Smooth muscle cell (in vitro differentiated cells): ENCODE measurements at regions not wholly inside any gene's neighbourhood (a gene's known extent, or its start where the extent isn't known, plus 50 kb on each side); places are given as distances from the start of the nearest gene placed in this dataset.
A peak's percentile ranks its signal among the peaks of the same experiment; 100 is the strongest.

Experiments used
- DNase-seq: peaks from one replicate; lab custom pipeline; 2025; ENCODE audit not compliant: unreplicated experiment; lab: John Stamatoyannopoulos, UW
- H2AFZ ChIP-seq: fragments of 200-600 bp; sonication (generic); 2 replicates; pipeline ENCODE4 v1.6.0; 2016; ENCODE audit warnings: antibody characterized with exemption, low read depth, mild to moderate bottlenecking
- H3F3A ChIP-seq: fragments of 200-600 bp; sonication (generic); 2 replicates; pipeline ENCODE4 v1.6.0; 2017; ENCODE audit warnings: antibody characterized with exemption, low read depth
- H3K27ac ChIP-seq: fragments of 200-600 bp; sonication (generic); 2 replicates; pipeline ENCODE4 v1.5.1; 2016; ENCODE audit warnings: low read depth, mild to moderate bottlenecking
- H3K27me3 ChIP-seq: fragments of 200-600 bp; sonication (generic); 2 replicates; pipeline ENCODE4 v1.6.1; 2016; ENCODE audit warnings: low read depth, mild to moderate bottlenecking
- H3K36me3 ChIP-seq: fragments of 200-600 bp; sonication (generic); 2 replicates; pipeline ENCODE4 v1.5.1; 2016; ENCODE audit warnings: low read depth
- H3K4me1 ChIP-seq: fragments of 200-600 bp; sonication (generic); 2 replicates; pipeline ENCODE4 v1.5.1; 2016; ENCODE audit warnings: low read depth
- H3K4me2 ChIP-seq: fragments of 200-600 bp; sonication (generic); 2 replicates; pipeline ENCODE4 v1.6.0; 2016; ENCODE audit warnings: mild to moderate bottlenecking
- H3K4me3 ChIP-seq: fragments of 200-600 bp; sonication (generic); 2 replicates; pipeline ENCODE4 v1.5.1; 2016; ENCODE audit warnings: mild to moderate bottlenecking
- H3K79me2 ChIP-seq: fragments of 200-600 bp; sonication (generic); 2 replicates; pipeline ENCODE4 v1.6.0; 2016; ENCODE audit warnings: low read depth, mild to moderate bottlenecking
- H3K9ac ChIP-seq: fragments of 200-600 bp; sonication (generic); 2 replicates; pipeline ENCODE4 v1.6.0; 2016; ENCODE audit warnings: low read depth
- H3K9me3 ChIP-seq: fragments of 200-600 bp; sonication (generic); replicated peaks from 2 replicates; pipeline ENCODE4 v1.5.1; 2016; ENCODE audit warnings: low read depth
- H4K20me1 ChIP-seq: fragments of 200-600 bp; sonication (generic); 2 replicates; pipeline ENCODE4 v1.6.0; 2016; ENCODE audit warnings: low read depth
- CTCF ChIP-seq: fragments of 200-600 bp; sonication (generic); IDR thresholded peaks from 2 replicates; pipeline ENCODE4 v1.5.1; 2017; ENCODE audit warnings: borderline replicate concordance, mild to moderate bottlenecking, antibody characterized with exemption; ENCODE audit not compliant: insufficient read depth, poor library complexity, severe bottlenecking
- WGBS: methylation state at CpG from one replicate; pipeline ENCODE4 v1.1.7; 2016; ENCODE audit warnings: low lambda C conversion rate; 5-methylcytosine and 5-hydroxymethylcytosine counted together

- Histone ChIP-seq H3K79me2 (no peaks in the 10 kb centered on the region), H3K4me3 (no peak overlapping the region), H3K9ac (no peak overlapping the region), H3K4me2 (no peak overlapping the region), H3K4me1 (peaks cover 17% of the 10 kb centered on the region), H3K36me3 (no peaks in the 10 kb centered on the region), H3K27ac (no peak overlapping the region), H4K20me1 (no peaks in the 10 kb centered on the region), H3K9me3 (no peaks in the 10 kb centered on the region), H3K27me3 (no peaks in the 10 kb centered on the region), H2AFZ (no peak overlapping the region), H3F3A (no peaks in the 10 kb centered on the region)
- WGBS, result 91% methylated on average over 3 of the region's 3 CpGs
- DNase-seq, result no peak
- no peak for TF ChIP-seq CTCF
Measured at GRCh38 chr6:51289041-51289440, 470.4 kb downstream of the TFAP2B start.

- Histone ChIP-seq H3K4me3 (no peak overlapping the region), H4K20me1 (no peaks in the 10 kb centered on the region), H3K36me3 (no peaks in the 10 kb centered on the region), H3K27me3 (no peaks in the 10 kb centered on the region), H3F3A (no peaks in the 10 kb centered on the region), H3K27ac (peak overlapping the region; percentile 2), H2AFZ (no peak overlapping the region), H3K4me2 (peak overlapping the region; percentile 46), H3K9ac (no peak overlapping the region), H3K79me2 (no peaks in the 10 kb centered on the region), H3K9me3 (no peaks in the 10 kb centered on the region), H3K4me1 (peaks cover 11% of the 10 kb centered on the region)
- TF ChIP-seq CTCF, result no peak
- 67% methylated on average over 1 of the region's 1 CpG for WGBS
- no peak for DNase-seq
Measured at GRCh38 chr6:51292659-51293058, 474.0 kb downstream of the TFAP2B start.

GRCh38 chr6:51299621-51300380 lies 481.1 kb downstream of the TFAP2B start:
- Histone ChIP-seq H3F3A (no peaks in the 10 kb centered on the region), H3K79me2 (no peaks in the 10 kb centered on the region), H3K4me3 (no peak overlapping the region), H3K36me3 (no peaks in the 10 kb centered on the region), H3K4me1 (no peaks in the 10 kb centered on the region), H4K20me1 (no peaks in the 10 kb centered on the region), H2AFZ (no peak overlapping the region), H3K27me3 (no peaks in the 10 kb centered on the region), H3K27ac (peak overlapping the region; percentile 63), H3K9ac (no peak overlapping the region), H3K9me3 (no peaks in the 10 kb centered on the region), H3K4me2 (peak overlapping the region; percentile 30)
- DNase-seq, result no peak
- WGBS, result 79% methylated on average over 3 of the region's 3 CpGs
- no peak for TF ChIP-seq CTCF

GRCh38 chr6:51300510-51300909 lies 481.8 kb downstream of the TFAP2B start:
- H3K36me3 ChIP-seq, result no peaks in the 10 kb centered on the region
- no peak for TF ChIP-seq CTCF

More at GRCh38 chr6:51300510-51300909, 481.8 kb downstream of the TFAP2B start:
- no peak overlapping the region for H3K9ac ChIP-seq
- no peak for DNase-seq
- H3K27ac ChIP-seq, result peak overlapping the region; percentile 63
- no peaks in the 10 kb centered on the region for H3K9me3 ChIP-seq
- H3K4me2 ChIP-seq, result no peak overlapping the region
- no peaks in the 10 kb centered on the region for H3K27me3 ChIP-seq
- H3F3A ChIP-seq, result no peaks in the 10 kb centered on the region
- H3K4me3 ChIP-seq, result no peak overlapping the region
- H2AFZ ChIP-seq, result no peak overlapping the region
- H4K20me1 ChIP-seq, result no peaks in the 10 kb centered on the region
- H3K79me2 ChIP-seq, result no peaks in the 10 kb centered on the region
- H3K4me1 ChIP-seq, result no peaks in the 10 kb centered on the region
